Germinal center (tissue), 1 donor: ENCODE measurements at regions not wholly inside any gene's neighbourhood (a gene's known extent, or its start where the extent isn't known, plus 50 kb on each side); places are given as distances from the start of the nearest gene placed in this dataset.
"Not testable (repeated sequence)": the region's sequence is repeated elsewhere in the genome, so short reads cannot be mapped to it uniquely, and the experiment has no call there.

ENCODE experiments used
- DNase-seq: peaks from one replicate; pipeline ENCODE4 v3.0.0; 2012; ENCODE audit warnings: mixed read lengths, low spot score

DNA sequence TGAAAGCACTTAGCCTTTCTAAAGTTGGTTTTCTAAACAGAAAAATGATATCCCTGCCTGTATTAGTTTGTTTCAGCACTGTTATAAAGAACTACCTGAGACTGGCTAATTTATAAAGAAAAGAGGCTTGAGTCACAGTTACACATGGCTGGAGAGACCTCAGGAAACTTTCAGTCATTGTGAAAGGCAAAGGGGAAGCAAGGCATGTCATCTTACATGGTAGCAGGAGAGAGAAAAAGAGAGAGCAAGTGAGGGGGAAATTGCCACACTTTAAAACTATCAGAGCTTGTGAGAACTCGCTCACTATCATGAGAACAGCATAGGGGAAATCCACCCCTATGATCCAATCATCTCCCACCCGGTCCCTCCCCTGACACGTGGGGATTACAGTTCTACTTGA is 64.9 kb downstream of the FAM170A start:
- no peak for DNase-seq

DNA sequence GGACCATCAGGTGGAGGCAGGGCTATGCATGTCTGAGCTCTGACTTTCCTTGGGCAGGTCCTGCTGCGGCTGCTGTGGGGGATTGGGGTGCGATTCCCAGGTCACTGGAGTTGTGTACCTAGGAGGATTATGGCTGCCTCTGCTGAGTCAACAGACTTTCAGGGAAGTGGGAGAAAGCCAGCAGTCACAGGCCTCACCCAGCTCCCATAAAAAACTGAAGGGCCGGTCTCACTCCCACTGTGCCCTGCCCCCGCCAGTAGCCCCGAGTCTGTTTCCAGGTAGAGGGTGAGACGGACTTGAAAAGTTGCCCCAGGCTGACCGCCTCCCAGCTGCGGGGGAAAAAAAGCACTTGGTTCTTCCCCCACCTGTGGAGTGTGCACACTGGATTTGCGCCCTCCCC is 76.7 kb downstream of the FAM170A start:
- no peak for DNase-seq

DNA sequence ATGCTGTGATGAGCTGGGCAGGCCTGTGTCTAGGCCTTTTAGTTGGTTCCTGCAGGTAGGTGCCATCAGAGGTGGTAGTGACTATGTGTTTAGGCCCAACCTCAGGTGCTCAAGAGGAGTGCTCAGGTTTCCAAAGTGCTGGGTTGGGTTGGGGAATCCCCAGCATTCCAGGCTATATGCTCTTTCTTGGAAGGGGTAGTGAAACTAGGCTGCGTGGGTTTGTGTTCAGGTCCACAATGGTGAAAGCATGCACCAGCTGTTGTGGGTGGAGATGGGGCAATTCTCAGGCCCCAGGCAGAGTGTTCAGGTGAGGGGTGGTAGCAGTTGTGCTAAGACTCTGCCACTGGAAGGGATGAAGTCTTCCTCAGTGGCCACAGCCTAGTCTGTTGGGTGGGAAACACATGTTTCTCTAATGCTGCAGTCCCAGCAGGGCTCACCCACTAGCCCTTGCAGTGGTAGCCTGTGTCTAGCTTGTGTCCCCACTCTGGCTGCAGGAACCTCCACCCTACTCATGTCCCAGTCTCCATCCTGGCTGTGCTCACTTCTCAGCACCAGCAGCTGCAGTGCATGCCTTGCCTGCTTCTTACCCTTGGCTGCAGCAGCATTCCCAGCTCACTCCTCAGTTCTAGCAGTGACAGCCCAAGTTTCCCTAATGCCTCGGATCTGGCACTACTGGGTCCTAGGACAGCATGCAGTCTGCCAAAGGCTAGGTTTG is 78.9 kb downstream of the FAM170A start:
- DNase-seq = no peak

DNA sequence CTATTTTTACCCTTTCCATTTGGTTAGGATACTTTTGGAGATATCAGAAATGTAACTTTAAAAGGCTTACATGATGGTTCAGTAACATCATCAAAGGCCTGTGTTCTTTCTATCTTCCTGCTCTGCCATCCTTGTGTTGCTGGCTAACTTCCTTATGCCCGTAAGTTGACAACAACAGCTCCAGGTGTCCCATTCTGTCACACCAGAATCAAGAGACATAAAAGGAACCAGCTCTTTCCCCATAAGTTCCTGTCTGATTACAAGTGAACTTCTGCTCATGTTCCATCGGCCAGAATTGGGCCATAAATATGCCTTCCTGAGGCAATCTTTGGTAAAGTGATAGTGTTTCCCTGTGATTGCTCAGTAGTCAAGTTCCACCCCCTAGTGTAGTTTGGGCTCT is 92.4 kb downstream of the FAM170A start:
- no peak for DNase-seq

DNA sequence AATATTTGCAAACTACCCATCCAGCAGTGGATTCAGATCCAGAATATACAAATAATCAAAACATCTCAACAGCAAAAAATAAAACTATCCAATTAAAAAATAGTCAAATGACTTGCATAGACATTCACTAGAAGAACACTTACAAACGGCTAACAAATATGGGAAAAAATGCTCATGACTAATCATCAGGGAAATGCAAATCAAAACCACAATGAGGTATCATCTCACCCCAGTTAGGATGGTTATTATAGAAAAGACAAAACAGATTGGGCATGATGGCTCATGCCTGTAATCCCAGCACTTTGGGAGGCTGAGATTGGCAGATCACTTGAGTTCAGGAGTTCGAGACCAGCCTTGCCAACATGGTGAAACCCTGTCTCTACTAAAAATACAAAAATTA is 95.9 kb downstream of the FAM170A start:
- DNase-seq = not testable (repeated sequence)

DNA sequence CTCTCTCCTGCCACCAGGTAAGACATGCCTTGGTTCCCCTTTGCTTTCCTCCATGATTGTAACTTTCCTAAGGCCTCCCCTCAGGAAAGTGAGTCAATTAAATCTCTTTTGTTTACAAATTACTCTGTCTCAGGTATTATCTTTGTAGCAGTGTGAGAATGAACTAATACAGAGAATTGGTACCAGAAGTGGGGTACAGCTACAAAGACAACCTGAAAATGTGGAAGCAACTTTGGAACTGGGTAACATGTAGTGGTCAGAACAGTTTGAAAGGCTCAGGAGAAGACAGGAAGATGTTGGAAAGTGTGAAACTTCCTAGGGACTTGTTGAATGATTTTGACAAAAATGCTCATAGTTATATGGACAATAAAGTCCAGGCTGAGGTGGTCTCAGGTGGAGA is 97.2 kb downstream of the FAM170A start:
- DNase-seq = no peak

DNA sequence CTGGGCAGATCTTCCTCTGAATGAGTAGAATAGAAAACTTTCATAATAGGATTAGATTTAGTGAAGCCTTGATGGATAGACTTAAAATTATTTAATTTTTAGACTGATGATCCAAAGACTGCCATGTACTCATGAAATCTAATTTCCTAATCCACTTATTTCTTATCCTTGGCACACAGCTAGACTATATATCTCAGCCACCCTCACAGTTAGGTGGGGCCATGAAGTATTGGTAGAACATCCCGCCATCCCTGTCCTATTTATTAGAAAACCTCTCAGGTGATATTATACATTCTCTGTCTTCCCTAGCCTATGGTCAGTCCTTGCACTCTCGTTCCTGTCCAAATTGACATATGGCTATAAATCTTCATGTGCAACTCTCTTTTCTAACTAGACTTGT is 110.9 kb downstream of the FAM170A start:
- no peak for DNase-seq

DNA sequence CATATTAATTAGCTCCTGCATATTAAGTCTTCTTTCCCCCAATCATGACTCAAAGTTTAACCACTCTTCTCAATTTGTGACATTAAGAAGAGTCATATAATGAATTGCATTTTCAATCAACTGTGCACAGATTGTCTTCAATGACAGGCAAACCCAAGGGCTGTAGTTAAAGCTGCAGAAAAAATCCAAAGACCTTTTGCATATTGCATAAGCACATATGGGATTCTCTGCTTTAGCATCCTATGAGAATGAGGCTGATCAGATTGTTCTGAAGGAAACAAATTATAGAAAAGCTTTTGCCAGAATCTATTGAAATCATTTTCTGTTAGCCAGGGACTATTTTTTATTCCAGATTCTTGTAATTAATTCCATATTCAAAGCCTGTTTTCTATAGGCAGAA is 112.3 kb downstream of the FAM170A start:
- DNase-seq = no peak

DNA sequence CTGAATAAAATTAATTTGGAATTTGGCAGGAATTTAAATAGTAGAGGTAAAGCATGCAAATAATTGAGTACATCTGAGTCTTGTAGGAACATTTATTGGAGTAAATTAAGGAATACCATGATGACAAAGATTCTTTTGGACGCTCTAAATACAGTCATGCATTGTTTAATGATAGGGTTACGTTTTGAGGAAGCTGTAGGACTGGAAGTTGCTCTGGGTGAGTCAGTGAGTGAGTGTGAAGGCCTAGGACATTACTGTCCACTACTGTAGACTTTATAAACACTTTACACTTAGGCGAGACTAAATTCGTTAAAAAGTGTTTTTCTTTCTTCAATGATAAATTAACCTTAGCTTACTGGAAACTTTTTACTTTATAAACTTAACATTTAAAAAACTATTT is 113.0 kb downstream of the FAM170A start:
- DNase-seq = no peak

DNA sequence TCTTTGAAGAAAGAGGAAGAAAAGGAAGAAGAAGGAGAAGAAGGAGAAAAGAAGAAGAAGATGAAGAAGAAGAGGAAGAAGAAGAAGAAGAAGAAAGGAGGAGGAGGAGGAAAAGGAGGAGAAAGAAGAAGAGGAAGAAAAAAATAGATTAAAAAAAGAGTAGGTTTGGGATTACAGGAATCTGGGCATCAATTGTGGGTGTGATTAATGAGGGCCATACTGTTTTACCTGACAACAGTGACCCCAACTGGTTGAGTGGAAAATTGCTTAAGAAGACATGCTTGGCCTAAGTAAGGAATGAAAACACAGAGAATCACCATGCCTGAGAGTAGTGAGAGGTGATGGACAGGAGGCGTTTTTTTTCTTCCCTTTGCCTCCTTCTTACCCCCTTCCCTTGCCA is 114.6 kb downstream of the FAM170A start:
- DNase-seq = peak; percentile 12

DNA sequence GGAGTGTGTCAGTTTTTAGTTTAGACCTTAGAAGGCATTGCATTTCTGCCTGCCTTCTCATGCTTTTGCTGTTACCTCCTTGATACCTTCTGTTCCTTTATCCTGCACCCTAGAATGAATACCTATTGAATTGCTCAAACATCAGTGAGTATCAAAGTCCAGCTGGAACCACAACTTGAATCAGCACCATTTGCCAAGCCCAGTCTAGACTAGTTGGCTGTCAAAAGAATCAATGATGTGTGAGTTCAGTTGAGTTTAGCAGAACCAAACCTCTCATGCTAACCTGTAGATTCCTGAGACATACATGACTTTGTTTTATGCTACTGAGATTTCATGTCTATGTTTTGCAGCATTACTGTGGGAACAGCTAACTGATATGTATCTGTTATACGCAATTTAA is 116.6 kb downstream of the FAM170A start:
- no peak for DNase-seq

DNA sequence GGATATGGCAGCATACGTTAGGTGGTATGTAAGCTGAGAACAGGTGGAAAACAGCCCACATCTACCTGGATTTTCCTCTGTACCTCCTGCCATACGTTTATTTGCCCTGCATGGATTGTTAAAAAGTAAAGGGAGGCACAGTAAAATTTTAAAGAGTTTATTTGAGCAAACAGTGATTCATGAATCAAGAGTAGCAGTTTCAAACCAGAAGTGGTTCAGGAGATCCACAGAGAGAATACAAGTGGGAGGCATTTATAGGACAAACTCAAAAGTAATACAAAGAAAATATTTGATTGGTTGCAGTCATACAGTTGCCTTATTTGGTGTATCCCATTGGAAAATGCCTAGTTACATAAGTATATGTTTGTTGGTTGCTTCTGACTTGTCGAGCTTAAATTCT is 117.6 kb downstream of the FAM170A start:
- no peak for DNase-seq

DNA sequence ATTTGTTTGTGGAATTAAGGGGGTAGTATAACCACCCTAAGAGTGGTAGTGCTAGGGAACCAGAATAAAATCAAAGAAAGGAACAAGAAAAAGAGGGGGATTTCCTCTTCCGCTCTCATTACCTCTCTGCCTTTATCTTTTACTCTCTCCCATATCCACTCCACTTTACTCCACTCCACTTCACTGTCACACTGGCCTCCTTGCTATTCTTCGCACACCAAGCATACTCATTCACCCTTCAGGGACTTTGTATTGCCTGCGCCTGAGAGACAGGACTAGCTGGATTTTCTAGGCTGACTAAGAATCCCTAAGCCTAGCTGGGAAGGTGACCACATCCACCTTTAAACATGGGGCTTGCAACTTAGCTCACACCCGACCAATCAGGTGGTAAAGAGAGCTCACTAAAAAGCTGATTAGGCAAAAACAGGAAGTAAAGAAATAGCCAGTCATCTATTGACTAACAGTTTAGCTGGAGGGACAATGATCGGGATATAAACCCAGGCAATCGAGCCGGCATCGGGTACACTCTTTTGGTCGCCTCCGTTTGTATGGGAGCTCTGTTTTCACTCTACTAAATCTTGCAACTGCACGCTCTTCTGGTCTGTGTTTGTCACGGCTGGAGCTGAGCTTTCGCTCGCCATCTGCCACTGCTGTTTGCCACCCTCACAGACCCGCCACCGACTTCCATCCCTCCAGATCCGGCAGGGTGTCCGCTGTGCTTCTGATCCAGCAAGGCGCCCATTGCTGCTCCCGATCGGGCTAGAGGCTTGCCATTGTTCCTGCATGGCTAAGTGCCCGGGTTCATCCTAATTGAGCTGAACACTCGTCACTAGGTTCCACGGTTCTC is 121.8 kb downstream of the FAM170A start:
- no peak for DNase-seq

DNA sequence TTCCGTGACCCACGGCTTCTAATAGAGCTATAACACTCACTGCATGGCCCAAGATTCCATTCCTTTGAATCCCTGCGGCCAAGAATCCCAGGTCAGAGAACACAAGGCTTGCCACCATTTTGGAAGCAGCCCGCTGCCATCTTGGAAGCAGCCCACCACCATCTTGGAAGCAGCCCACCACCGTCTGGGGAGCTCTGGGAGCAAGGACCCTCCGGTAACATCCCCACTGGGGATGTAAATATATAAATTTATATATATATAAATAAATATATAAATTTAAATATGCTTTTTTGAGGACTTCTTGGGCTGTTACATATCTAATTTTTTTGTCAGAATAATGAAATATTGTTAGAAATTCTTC is 122.4 kb downstream of the FAM170A start:
- no peak for DNase-seq

DNA sequence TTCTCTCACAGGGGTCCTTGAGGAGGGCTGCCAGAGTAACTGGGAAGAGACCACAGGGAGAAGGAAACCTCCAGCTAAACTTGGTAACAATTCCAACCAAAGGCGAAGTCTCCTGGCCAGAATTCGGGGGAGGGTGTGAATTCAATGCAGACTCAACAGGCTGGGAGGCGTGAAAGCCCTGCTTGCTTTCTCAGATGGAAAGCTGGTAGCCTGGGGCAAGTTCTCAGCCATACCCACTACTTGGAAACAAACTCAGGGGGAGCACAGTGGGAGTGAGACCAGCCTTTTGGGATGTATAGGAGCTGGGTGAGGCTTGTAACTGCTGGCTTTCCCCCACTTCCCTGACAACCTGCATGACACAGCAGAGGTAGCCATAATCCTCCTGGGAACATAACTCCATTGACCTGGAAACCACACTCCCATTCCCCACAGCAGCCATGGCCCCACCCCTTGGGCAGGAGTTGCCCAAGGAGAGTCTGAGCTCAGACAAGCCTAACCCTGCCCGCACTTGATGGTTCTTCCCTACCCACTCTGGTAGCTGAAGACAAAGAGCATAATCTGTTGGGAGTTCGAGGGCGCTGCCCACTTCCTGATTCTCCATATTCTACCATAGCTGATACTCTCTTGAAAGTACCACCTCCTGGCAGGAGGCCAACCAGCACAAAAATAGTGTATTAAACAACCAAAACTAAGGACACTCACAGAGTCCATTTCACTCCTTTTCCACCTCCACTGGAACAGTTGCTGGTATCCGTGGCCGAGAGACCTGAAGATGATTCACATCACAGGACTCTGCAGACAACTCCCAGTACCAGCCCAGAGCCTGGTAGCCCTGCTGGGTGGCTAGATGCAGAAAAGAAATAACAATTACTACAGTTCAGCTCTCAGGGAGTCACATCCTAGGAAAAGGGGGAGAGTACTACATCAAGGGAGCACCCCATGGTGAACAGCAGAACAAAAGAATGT is 123.8 kb downstream of the FAM170A start:
- no peak for DNase-seq

DNA sequence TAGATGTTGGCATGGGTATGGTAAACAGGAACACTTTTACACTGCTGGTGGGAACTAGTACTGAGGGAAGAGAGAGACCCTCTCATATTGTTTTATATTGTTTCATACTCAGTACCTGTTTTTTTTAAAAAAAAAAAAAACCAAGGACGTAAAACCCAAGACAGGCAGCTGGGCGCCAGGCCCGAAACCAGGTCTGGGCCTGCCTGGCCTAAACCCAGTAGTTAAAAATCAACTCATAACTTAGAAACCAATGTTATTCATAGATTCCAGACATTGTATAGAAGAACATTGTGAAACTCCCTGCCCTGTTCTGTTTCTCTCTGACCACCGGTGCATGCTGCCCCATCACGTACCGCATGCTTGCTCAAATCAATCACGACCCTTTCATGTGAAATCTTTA is 125.5 kb downstream of the FAM170A start:
- DNase-seq = not testable (repeated sequence)

DNA sequence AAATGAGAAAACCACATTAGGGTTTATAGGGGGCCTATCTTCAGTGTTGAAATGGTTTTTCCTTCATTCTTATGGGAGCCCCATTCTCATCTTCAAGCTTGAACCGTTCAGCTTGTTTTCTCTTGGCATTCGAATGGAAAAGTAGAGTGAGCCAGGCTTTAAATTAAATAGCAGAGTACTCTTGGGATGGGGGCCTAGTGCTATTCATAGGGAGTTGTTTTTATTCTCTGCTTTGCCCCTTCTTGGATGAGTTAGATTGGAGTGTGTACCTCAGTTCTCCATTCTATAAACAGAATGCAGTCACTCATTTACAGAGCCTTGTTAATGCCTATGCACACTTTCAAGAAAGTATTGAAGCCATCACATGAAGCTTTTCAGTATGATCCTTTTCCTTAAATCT is 127.9 kb downstream of the FAM170A start:
- DNase-seq = no peak

DNA sequence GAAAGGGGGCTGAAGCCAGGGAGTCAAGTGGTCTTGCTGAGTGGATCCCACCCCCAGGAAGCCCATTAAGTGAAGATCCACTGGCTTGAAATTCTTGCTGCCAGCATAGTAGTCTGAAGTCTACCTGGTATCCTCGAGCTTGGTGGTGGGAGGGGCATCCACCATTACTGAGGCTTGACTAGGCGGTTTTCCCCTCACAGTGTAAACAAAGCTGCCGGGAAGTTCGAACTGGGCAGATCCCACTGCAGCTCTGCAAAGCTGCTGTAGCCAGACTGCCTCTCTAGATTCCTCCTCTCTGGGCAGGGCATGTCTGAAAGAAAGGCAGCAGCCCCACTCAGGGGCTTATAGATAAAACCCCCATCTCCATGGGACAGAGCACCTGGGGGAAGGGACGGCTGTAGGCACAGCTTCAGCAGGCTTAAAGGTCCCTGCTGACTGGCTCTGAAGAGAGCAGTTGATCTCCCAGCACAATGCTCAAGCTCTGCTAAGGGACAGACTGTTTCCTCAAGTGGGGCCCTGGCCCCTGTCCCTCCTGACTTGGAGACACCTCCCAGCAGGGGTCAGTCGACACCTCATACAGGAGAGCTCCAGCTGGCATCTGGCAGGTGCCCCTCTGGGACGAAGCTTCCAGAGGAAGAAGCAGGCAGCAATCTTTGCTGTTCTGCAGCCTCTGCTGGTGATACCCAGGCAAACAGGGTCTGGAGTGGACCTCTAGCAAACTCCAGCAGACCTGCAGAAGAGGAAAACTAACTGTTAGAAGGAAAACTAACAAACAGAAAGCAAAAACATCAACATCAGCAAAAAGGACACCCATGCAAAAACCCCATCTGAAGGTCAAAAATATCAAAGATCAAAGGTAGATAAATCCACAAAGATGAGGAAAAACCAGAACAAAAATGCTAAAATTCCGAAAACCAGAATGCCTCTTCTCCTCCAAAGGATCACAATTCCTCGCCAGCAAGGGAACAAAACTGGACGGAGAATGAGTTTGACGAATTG is 140.6 kb downstream of the FAM170A start:
- DNase-seq = not testable (repeated sequence)

DNA sequence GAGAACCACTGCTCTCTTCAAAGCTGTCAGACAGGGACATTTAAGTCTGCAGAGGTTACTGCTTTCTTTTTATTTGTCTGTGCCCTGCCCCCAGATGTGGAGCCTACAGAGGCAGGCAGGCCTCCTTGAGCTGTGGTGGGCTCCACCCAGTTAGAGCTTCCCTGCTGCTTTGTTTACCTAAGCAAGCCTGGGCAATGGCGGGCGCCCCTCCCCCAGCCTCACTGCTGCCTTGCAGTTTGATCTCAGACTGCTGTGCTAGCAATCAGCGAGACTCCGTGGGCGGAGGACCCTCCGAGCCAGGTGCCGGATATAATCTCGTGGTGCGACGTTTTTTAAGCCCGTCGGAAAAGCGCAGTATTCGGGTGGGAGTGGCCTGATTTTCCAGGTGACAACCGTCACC is 150.8 kb downstream of the FAM170A start:
- DNase-seq = not testable (repeated sequence)

DNA sequence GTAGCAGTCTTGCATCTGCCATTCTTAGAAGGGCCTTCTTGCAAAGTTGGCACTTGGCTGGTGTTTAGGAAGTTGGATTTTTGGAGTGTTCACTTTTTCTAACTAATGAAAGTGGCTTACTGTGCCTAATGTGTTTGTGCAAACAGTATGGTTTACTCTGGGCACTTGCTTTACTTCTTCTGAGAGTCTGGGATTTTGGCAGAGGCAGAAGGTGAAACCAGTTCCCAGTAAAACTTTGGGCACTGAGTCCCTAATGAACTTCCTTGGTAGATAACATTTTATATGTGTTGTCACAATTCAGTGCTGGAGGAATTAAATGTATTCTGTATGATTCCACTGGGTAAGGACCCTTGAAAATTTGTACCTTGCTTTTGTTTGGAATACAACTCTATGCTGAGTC is 155.7 kb downstream of the FAM170A start:
- DNase-seq = no peak

DNA sequence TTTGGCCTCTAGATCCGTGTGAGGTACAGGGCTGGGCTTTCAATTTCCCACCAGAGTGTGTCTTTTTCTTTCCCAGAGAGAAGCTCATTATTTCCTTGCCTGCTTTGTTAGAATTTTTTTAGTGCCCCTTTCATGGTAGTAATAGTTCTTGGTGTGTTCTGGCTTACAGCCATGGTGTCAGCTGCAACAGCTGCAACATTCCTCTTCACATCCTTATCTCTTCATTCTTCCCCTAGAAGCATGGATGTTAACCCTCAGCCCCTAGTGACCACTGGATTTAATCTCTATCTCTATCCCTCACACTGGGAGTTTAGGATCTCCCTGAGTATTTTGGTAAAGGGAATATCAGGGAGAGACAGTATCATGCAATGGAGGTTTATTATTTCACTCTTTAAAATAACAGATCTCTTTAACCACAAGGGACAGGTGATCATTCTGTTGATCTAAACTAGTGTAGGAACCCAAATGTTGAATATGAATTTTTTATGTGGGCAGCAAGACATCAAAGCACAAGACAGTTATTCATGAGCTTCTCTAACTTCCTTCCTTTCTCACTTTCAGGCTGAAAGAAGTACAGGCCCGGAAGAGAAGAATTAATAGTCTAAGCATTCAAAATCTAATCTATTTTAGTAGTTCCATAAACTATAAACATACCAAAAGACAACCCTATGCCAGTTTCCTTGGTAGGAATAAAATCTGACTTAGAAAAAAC is 160.2 kb downstream of the FAM170A start:
- DNase-seq = no peak
